Neural progenitor cell (in vitro differentiated cells): ENCODE measurements at regions not wholly inside any gene's neighbourhood (a gene's known extent, or its start where the extent isn't known, plus 50 kb on each side); places are given as distances from the start of the nearest gene placed in this dataset.

Experiments used
- DNase-seq: peaks from one replicate; pipeline ENCODE4 v3.0.0-alpha.2; 2016; ENCODE audit warnings: low spot score
- H2AFZ ChIP-seq: fragments of 200-600 bp; sonication (generic); replicated peaks from 2 replicates; pipeline ENCODE4 v1.6.1; 2016; ENCODE audit warnings: antibody characterized with exemption
- H3F3A ChIP-seq: fragments of 200-600 bp; sonication (generic); 2 replicates; pipeline ENCODE4 v1.6.1; 2016; ENCODE audit warnings: antibody characterized with exemption, low read depth
- H3K27ac ChIP-seq: fragments of 200-600 bp; sonication (generic); 2 replicates; pipeline ENCODE4 v1.5.1; 2016; ENCODE audit warnings: mild to moderate bottlenecking
- H3K27me3 ChIP-seq: fragments of 200-600 bp; sonication (generic); 2 replicates; pipeline ENCODE4 v1.6.1; 2016; ENCODE audit warnings: mild to moderate bottlenecking, moderate library complexity
- H3K36me3 ChIP-seq: fragments of 200-600 bp; sonication (generic); 2 replicates; pipeline ENCODE4 v1.5.1; 2016
- H3K4me1 ChIP-seq: fragments of 200-600 bp; sonication (generic); 2 replicates; pipeline ENCODE4 v1.6.1; 2016; ENCODE audit warnings: mixed run types
- H3K4me2 ChIP-seq: fragments of 200-600 bp; sonication (generic); 2 replicates; pipeline ENCODE4 v1.6.1; 2016
- H3K4me3 ChIP-seq: fragments of 200-600 bp; sonication (generic); 2 replicates; pipeline ENCODE4 v1.5.1; 2016
- H3K79me2 ChIP-seq: fragments of 200-600 bp; sonication (generic); 2 replicates; pipeline ENCODE4 v1.6.1; 2016; ENCODE audit warnings: low read depth
- H3K9ac ChIP-seq: fragments of 200-600 bp; sonication (generic); 2 replicates; pipeline ENCODE4 v1.6.1; 2016
- H3K9me3 ChIP-seq: fragments of 200-600 bp; sonication (generic); 2 replicates; pipeline ENCODE4 v1.5.1; 2016; ENCODE audit warnings: low read depth
- H4K20me1 ChIP-seq: fragments of 200-600 bp; sonication (generic); 2 replicates; pipeline ENCODE4 v1.6.1; 2016; ENCODE audit warnings: low read depth
- H3K27ac Mint-ChIP-seq: 3 replicates; pipeline ENCODE4 v1.8.0; 2021; ENCODE audit warnings: mixed read lengths
- H3K27me3 Mint-ChIP-seq: 2 replicates; pipeline ENCODE4 v1.8.0; 2022; ENCODE audit warnings: low read depth, mild to moderate bottlenecking, inconsistent platforms, moderate library complexity, mixed read lengths; ENCODE audit not compliant: insufficient read depth
- H3K36me3 Mint-ChIP-seq: 3 replicates; pipeline ENCODE4 v1.8.0; 2021; ENCODE audit warnings: mixed read lengths
- H3K4me1 Mint-ChIP-seq: 3 replicates; pipeline ENCODE4 v1.8.0; 2021; ENCODE audit warnings: mixed read lengths
- H3K4me3 Mint-ChIP-seq: 3 replicates; pipeline ENCODE4 v1.8.0; 2021; ENCODE audit warnings: mild to moderate bottlenecking, moderate library complexity, mixed read lengths
- H3K9me3 Mint-ChIP-seq: 3 replicates; pipeline ENCODE4 v1.8.0; 2020; ENCODE audit warnings: mixed read lengths
- CTCF ChIP-seq: fragments of 200-600 bp; sonication (generic); IDR thresholded peaks from 2 replicates; pipeline ENCODE4 v1.5.1; 2017; ENCODE audit warnings: antibody characterized with exemption, mild to moderate bottlenecking
- EZH2 ChIP-seq: fragments of 200-600 bp; sonication (generic); IDR thresholded peaks from 2 replicates; pipeline ENCODE4 v1.6.1; 2017; ENCODE audit warnings: antibody characterized with exemption, mild to moderate bottlenecking, moderate library complexity
- EZH2phosphoT487 ChIP-seq: fragments of 200-600 bp; sonication (generic); IDR thresholded peaks from 2 replicates; pipeline ENCODE4 v1.6.1; 2017; ENCODE audit warnings: antibody characterized with exemption

DNA sequence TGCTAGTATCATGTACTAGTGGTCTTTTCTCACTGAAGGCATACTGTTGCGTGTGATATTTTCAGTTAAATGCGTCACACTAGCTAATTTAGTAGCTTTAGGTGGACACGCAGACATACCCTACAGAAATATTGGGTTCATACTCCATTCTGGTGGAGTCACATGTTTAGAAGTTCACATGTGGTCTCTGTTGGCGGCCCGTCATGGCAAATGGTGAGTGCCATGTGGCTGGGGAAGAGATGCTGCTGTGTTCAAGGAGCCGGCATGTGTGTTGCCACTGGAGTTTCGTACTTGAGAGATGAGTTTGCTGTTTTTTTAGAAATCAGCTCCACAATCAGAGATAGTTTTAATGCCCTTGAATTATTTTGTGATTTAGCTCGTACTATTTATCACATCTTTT, 454.6 kb downstream of the PCNX1 start:
- no peak for TF ChIP-seq EZH2
- no peak for TF ChIP-seq EZH2phosphoT487
- no peak for TF ChIP-seq CTCF
- Histone ChIP-seq H3K4me2 (no peak overlapping the region), H3K9me3 (no peaks in the 10 kb centered on the region), H3F3A (no peaks in the 10 kb centered on the region), H2AFZ (no peak overlapping the region), H3K27me3 (no peaks in the 10 kb centered on the region), H4K20me1 (no peaks in the 10 kb centered on the region), H3K4me1 (peaks cover 11% of the 10 kb centered on the region), H3K27ac (no peak overlapping the region), H3K4me3 (no peak overlapping the region), H3K36me3 (no peaks in the 10 kb centered on the region), H3K9ac (no peak overlapping the region), H3K79me2 (peaks cover 96% of the 10 kb centered on the region)
- DNase-seq, result no peak
- peaks cover 2% of the 10 kb centered on the region for H3K4me1 Mint-ChIP-seq
- H3K27me3 Mint-ChIP-seq, result peaks cover 4% of the 10 kb centered on the region
- H3K27ac Mint-ChIP-seq, result no peak overlapping the region
- no peak overlapping the region for H3K4me3 Mint-ChIP-seq
- peaks cover 22% of the 10 kb centered on the region for H3K36me3 Mint-ChIP-seq
- H3K9me3 Mint-ChIP-seq, result peaks cover 15% of the 10 kb centered on the region

DNA sequence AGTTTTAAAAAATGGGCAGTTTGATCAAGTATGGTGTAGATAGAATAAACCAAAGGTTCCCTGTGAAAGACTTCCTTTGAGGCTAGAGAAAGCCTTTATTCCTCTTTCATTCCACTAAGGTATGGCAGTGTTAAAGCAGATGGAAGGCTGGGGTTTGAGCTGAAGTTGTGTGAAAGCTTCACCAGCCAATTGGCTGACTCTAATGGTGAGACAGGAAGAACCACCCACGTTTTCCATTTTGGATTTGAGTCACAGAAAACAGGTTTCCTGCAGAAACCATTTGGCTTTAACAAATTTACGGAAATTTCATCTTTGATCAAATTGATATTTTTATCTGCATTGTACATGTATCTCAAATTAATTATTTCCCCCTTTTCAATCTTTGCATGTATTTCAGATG, 455.0 kb downstream of the PCNX1 start:
- TF ChIP-seq EZH2, result no peak
- TF ChIP-seq CTCF, result no peak
- TF ChIP-seq EZH2phosphoT487, result no peak
- H3K4me2 ChIP-seq, result no peak overlapping the region
- Mint-ChIP-seq H3K4me3 (no peak overlapping the region), H3K27me3 (peaks cover 4% of the 10 kb centered on the region), H3K9me3 (peaks cover 15% of the 10 kb centered on the region), H3K27ac (no peak overlapping the region), H3K4me1 (peaks cover 2% of the 10 kb centered on the region), H3K36me3 (peaks cover 24% of the 10 kb centered on the region)
- no peaks in the 10 kb centered on the region for H3K27me3 ChIP-seq
- no peak for DNase-seq
- H3K9me3 ChIP-seq, result no peaks in the 10 kb centered on the region
- no peak overlapping the region for H3K27ac ChIP-seq
- no peaks in the 10 kb centered on the region for H4K20me1 ChIP-seq
- H3K36me3 ChIP-seq, result no peaks in the 10 kb centered on the region
- no peak overlapping the region for H3K9ac ChIP-seq
- H3K79me2 ChIP-seq, result peaks cover 96% of the 10 kb centered on the region
- no peak overlapping the region for H2AFZ ChIP-seq
- H3F3A ChIP-seq, result no peaks in the 10 kb centered on the region
- peaks cover 11% of the 10 kb centered on the region for H3K4me1 ChIP-seq
- H3K4me3 ChIP-seq, result no peak overlapping the region

- Histone ChIP-seq H3K27ac (no peak overlapping the region), H3K9ac (no peak overlapping the region), H4K20me1 (no peaks in the 10 kb centered on the region), H3K4me1 (peaks cover 11% of the 10 kb centered on the region), H3K4me2 (no peak overlapping the region), H3K4me3 (no peak overlapping the region), H3K27me3 (no peaks in the 10 kb centered on the region), H2AFZ (no peak overlapping the region), H3K9me3 (no peaks in the 10 kb centered on the region), H3F3A (no peaks in the 10 kb centered on the region), H3K79me2 (peaks cover 95% of the 10 kb centered on the region), H3K36me3 (no peaks in the 10 kb centered on the region)
- Mint-ChIP-seq H3K27me3 (peaks cover 2% of the 10 kb centered on the region), H3K4me1 (peaks cover 2% of the 10 kb centered on the region), H3K9me3 (peaks cover 14% of the 10 kb centered on the region), H3K27ac (no peak overlapping the region), H3K36me3 (peaks cover 24% of the 10 kb centered on the region), H3K4me3 (no peak overlapping the region)
- no peak for DNase-seq
- no peak for TF ChIP-seq CTCF
- TF ChIP-seq EZH2phosphoT487, result no peak
- TF ChIP-seq EZH2, result no peak
Measured at GRCh38 chr14:71362920-71363584, 455.8 kb downstream of the PCNX1 start.
